Stimulated activated CD4-positive, alpha-beta T cell treated with anti-CD3 and anti-CD28 coated beads, Interleukin-4, amount 100 ng/mL, for 24 hours (primary cell): ENCODE measurements at regions not wholly inside any gene's neighbourhood (a gene's known extent, or its start where the extent isn't known, plus 50 kb on each side); places are given as distances from the start of the nearest gene placed in this dataset.
"Not testable (repeated sequence)": the region's sequence is repeated elsewhere in the genome, so short reads cannot be mapped to it uniquely, and the experiment has no call there.

ENCODE experiments used
- DNase-seq: peaks from one replicate; pipeline ENCODE4 v3.0.0-alpha.2; 2020

DNA sequence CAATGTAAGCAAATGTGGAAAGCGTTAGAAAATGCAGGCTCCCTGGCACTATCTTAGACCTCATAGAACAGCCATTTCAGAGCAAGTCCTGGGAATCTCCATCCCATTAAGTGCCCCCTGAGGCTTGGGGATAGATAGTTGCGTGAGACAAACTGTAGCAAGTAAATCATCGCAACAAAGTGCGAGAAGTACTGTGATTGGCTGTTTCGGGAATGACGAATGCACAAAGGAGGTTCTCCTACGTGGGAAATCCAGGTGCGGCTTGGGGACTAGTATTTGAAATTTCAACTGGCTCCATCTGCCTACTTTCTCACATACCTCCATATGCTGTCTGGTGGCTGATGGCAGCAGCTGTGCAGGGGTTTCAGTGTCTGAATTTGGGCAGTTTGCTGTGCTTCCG, 84.5 kb downstream of the PLEKHG1 start:
- DNase-seq = no peak

DNA sequence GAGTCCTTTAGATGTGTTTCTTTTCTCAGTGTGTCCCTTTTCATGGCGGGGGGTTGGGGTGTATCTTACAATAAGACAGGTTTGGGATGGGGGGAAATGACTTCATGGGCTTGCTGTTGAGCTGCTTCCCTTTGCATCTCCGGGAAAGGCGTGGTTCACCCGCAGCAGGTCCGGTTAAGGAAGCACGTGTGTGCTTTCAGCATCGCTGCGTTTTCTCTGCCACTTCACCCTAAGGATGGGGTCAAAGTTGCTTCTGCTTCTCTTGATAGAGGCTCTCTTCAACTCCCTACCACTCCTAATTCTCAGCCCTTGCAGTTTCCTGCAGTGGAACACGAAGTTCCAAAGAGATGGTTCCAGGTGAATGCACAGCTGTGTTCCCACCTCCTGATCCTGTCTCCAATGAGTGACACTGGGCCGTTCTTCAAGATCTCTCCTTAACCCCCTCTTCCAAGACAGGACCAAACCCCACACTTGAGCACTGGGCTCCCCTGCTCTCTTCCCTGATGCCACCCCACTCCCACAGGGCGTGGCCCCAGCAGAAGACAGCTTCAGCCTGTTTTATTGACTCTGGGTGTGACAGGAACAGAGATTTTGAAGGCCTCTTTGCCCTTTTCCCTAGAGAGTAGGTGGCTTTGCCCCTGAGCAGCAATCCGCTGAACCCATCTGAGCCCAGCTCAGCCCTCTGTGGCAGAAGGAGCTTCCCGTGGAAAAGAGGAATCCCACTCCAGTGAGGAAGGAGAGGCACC, 85.2 kb downstream of the PLEKHG1 start:
- DNase-seq = no peak

DNA sequence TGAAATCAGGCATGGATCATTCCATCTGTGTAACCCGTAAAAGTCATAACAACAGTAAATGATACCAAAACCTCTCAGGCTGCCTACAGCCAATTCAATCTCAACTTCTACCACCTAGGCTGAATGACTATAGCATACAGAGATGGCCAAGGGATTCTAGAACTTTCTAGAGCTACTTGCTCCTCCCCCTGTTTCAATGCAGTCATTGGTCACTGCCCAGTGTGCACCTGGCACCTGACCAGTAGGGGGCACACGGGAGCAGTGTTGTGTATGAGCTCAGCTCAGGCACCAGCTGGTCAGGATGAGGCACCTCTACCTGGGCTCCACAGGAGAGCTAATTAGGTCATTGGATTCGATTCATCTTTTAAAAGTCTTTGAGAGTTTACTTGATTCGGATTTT, 86.2 kb downstream of the PLEKHG1 start:
- DNase-seq = peak; percentile 47

DNA sequence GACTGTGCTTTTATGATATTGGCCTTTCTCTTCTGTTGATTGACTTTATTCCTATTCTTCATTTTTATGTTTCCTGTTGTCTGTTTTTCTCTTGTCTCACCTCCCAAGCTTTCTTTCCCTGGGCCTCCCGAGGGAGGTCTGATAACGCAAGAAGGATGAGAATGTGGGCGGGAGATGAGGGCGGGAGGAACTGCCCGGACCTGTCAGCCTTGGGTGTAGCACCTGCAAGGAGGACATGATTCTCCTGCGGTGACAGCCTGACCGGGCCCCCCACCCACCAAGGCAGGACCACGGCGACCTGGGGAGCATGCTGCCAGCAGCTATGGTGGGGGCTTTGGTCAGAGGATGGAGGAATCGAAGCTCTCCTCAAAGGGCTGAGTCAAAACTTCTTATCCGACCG, 86.9 kb downstream of the PLEKHG1 start:
- no peak for DNase-seq

DNA sequence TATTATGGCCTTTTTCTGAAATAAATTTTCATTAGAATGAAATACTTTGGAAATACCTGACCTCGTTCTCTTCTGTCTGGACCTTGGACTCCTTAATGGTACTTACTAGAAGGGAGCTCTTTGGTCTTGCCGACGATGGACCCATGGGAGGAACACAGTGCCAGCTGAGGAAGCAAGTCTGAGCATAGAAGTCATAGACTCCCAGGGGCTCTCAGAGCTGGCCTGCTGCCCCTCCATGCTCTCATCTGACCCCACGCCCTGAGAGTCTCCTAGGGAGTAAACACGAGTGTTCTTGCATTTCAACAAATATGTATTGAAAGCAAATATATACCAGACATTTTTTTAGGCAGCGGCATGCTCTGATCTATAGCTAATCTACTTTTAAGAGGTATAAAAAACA, 87.8 kb downstream of the PLEKHG1 start:
- DNase-seq = no peak

DNA sequence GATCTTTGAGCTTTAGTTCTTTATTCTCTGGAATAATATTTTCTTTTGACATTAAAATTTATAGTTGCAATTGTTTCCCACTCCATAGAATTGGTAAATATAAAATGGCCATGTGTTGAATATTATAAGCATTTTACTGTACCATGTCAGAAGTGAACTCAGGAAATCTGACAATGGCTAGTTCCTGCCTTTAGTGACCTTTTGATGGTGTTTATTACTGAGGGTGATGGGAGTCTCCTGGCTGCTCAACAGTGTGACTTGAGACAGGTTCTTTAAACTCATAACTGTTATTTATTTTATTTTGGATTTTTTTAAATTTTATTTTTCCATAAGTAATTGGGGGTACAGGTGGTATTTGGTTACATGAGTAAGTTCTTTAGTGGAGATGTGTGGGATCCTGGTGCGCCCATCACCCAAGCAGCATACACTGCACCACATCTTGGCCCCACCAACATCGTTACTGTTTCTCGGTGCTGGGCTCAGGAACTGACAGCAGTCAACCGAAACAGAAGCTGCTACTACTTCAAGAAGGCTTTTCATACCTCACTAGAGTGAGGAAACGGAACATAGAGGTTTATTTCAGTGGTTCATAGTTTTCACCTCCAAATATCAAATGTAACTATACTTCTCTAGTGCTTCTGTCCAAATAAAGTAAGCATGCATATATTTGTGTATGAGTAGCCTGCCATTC, 90.4 kb downstream of the PLEKHG1 start:
- DNase-seq = no peak

DNA sequence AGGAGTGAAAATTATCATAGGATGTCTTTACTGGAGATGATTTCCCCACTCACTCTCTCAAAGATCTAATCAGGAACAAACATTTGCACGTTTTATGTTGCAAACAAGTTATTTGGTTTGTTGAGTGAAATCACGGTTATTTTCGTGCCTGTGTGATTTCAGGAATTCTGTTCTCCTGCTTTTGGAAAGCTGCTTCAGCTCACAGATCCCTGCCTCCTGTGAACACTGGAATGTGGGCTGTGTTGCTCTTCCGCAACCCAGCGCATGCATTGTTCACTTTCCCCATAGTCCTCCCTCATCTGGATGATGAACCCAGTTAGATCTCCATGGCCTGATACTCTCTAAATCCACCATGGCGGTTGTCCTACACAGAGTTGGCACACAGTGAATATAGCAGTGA, 91.0 kb downstream of the PLEKHG1 start:
- DNase-seq = no peak

DNA sequence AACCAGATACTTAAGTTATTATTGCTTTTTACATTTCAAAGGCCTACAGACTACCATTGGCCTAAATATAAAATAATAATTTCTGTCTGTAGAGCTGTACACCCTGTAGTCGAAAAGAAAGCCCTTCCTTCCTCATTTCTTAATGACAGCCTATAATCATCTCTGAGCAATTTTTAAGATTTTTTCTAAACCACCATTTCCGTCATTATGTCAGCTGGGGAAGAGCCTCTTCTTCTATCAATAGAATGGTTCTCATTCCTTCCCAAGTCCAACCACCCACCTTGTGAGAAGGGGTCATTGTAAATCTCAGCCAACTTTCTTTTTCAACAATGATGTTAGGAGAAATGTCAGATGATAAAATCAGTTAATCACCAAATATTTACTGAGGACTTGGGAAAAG, 91.8 kb downstream of the PLEKHG1 start:
- no peak for DNase-seq

DNA sequence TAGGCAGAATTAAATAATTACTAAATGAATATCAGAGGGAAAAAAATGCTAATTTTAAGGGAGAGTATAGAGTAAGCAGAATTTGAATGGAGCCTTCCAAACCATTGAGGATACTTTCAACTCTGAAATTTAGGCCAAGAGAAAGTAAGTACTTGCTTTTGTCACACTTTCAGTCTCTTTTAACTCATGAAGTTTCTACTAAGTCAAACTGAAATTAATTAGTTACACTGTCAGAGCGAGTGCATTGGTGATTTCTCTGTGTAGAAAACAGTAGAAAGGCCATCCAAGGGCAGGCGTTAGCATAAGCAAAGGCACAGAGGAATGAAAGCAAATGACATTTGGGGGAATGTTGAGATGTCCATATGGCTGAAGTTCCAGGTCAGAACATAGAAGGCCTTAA, 92.9 kb downstream of the PLEKHG1 start:
- DNase-seq = no peak

DNA sequence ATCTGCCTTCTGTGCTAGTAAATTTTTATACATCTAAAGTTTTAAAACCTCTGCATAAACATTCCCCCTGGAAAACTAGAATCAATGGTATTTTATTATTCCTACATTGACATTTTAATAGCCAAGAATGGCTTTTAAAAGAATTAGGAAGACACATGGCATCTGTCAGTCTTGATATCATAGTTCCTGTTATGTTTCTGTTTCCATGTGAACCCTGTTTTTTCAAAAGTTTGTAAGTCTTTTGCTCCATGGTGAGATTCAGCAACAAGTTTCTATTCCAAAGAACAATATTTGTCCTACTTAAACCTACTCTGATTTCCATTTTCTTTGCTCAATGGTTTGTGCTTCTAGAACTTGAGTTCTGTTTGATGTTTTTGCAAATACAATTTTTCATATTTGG, 95.2 kb downstream of the PLEKHG1 start:
- DNase-seq = no peak

DNA sequence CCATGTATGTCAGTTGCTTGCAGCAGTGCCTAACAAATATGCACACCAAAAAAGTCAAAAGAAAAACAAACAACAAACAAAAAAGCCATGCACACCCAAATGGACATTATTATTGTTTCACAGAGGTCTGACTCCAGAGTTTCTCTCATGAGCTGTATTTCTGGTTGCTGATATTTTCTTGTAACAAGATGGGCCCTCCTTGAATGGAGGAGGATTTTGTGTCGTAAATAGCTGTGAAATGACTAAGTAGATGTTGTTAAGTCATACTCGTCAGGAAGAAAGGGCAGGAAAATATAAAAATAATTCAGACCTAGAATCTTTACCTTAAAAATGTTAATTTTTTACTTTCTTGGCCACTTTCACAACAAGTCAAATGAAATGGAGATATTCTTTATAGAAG, 96.0 kb downstream of the PLEKHG1 start:
- no peak for DNase-seq

DNA sequence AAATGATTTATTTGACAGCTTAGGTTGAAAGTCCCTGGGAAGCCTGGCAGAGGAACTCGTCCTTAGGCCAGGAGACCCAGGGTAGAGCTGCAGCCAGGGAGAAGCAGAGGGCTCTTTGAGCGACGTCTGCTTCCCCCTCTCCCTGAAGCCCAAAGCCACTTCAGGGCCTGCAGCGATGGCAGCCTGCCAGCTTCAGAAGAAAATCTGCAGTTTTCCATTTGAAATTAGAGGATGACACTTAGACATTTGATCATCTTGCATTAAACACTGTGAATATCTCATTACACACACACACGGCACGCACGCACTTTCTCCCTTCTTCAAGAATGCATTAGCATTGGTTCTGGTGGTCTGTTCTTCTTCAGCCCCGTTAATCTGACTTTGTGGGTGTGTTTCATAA, 96.5 kb downstream of the PLEKHG1 start:
- DNase-seq = no peak

DNA sequence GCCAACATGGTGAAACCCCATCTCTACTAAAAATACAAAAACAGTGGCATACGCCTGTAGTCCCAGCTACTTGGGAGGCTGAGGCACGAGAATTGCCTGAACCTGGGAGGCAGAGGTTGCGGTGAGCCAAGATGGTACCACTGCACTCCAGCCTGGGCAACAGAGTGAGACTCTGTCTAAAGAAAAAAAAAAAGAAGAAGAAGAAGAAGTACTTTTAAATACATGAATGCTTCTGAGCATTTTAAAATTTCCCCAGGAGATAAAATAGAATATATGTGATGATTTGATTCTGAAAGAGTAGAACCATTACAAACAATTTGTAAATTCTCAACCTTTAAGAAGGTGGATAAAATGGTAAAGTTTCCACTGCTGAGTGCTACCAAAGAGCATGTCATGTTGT, 97.2 kb downstream of the PLEKHG1 start:
- DNase-seq = not testable (repeated sequence)

DNA sequence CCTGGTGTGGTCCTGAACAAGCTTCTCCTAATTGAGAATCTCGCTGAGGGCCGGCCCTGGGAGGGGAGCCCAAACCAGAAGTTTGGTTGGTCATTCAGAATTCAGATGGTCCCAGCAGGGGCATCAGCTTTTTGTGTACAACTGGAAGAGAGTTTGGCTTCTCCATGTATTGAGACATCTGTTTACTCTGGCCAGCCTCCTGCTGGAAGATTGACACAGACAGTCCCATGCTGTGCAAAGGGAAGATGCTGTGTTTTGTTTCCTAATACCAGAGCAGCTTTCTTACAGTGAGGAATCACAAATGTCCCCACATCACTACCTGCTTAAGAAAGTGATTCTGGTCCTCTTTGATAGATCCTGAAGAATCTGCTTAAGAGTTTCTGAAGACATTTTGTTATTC, 97.8 kb downstream of the PLEKHG1 start:
- DNase-seq = no peak

DNA sequence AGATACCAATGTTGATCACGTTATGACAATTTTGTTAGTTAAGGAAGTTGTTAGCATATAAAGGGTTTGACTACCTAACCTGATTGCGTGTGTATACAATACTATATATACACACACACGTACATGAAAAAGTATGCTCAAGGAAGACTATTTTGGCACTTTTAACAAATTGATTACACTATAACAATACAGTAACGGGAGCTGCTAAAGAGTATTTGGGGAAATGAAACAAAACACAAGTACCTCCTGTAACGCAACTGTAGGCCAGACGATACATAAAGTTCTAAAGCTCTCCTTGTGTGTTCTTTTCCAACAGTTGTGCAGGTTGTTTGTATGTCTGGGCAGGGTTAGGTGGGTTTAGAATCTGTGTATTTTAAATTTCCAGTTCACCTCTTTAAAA, 98.7 kb downstream of the PLEKHG1 start:
- DNase-seq = no peak

DNA sequence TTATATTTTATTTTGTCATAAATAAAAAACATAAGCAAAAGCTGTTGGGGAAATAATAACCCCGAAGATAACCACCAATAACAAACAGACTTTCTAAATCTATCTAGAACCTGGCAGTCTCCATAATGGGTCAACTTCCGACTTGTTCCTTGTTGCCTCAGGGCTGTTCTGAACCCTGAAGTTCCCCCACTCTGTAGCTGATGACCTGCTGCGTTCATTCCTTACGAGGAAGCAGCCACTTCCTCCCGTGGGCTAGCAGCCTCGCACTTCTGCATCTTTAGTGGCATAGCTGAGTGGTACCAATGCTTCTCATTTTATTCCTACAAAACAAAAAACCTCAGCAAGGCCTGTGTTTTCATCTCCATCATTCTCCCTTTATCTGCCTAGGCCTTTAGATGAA, 103.0 kb downstream of the PLEKHG1 start:
- DNase-seq = no peak

DNA sequence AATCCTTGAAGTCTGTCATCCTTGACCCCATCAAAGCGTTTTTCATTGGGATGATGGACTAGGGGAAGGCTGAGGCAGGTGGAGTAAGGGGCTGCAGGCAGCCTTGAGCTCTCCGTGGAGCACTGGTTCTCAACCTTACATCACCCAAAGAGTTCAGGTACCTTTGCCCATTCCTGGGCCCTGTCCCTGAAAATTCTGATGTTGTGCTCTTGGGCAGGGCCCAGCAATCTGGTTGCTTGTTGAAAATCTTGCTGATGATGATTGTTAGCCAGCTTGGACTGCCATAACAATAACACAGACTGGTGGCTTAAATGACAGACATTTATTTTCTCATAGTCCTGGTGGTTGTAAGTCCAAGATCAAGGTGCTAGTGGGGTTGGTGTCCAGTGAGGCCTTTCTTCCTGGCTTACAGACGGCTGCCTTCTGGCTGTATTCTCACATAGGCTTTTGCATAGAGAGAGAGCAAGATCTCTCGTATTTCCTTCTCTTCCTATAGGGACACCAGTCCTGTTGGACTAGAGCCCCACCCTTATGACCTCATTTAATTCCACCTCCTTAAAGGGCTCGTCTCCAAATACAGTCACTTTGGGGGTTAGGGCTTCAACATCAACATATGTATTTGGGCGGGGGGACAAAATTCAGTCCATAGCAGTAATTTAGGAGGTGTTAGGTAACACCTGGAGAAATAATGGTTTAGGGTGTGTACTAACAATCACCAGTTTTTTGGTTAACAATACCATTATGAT, 104.9 kb downstream of the PLEKHG1 start:
- no peak for DNase-seq

DNA sequence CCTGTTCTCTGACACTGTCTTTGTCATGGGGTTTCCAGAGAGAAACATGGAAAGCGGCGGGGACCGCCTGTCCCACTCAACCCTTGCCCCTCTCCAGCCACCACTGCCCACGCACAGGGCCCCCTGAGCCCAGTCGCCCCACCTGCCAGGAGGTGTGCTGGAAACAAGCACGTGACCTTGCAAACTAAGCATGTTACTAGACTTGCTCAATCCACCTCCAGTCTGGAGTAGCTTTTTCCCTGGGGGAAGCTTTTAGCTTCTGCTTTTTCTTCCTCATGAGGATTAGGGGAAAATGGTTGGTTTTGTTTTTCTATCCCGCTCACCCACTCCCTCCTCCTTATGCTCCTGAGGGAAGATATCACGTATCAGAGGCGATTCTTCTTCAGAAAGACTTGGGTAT, 105.7 kb downstream of the PLEKHG1 start:
- DNase-seq = no peak

DNA sequence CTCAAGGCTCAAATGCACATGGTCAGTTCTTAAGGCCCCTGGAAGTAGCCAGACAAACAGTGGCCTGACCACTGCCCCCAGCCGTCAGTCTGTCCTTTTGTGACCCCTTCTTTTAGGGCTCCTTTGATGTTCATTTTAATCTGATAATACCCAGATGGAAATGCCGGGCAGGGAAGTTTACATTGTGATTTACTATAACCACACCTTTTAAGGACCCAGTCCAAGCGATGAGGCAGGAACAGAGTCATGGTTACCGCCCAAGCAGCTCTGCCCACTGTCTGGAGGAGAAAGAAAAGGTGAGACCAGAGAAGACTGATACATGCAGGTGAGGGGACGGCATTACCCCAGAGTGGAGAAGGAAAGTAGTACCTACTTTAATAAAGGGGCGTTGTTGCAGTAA, 110.6 kb downstream of the PLEKHG1 start:
- DNase-seq = no peak

DNA sequence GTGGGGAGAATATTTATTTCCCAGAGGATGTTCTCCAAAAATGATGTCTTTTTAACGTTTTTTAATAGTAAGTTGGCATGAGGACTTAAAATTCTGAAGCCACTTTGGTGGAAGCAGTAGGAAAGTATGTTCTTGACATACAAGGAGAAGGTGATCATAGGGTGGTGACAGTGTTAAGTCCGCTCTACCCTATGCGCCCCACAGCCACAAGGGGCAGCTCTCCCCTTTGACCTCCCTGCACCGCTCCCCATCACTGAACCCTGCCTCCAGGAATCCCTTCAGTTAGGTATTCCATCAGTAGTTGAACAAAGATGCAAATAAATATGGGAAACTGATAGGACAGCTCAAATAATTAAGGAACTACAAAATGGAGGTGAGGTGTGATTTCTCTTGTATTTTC, 111.4 kb downstream of the PLEKHG1 start:
- DNase-seq = no peak

DNA sequence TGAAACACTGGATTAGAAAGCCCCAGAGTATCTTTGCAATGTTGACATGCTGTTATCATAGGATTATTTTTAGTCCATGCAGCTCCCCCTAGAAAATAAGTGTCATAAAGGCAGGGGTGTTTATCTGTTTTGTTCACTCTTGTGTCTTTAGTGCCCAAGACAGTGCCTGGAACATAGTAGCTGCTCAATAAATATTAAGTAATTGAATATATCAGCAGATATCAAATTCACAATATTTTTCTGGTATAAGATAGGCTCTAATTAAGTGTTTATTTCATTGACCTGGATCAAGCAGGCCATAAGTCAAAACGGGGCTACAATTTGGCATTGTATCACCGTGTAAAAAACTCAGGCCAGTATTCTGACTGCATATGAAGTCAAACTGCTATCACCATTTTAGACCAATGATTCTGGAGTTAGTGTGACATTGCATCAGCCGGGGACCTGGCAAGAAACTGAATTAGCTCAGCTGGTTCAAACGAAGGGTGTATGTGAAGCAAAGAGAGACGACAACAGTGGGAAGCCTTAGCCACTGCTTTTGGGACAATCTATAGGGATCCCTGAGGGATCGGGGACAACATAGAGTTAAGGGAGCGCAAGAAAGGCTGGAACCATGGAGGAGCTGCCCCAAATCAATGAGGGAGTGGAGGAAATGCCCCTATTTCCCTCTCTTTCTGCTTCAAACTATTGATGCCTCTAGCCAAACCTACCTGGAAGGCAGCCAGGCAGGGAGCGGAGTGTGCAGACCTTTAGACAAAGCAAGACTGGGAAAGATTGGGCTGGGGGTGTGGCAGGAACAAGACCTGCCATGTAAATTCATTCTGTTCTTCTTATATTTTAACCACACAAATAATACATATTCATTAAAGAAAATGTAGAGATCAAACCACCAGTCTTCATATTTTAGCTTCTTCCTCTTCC, 112.2 kb downstream of the PLEKHG1 start:
- DNase-seq = no peak

DNA sequence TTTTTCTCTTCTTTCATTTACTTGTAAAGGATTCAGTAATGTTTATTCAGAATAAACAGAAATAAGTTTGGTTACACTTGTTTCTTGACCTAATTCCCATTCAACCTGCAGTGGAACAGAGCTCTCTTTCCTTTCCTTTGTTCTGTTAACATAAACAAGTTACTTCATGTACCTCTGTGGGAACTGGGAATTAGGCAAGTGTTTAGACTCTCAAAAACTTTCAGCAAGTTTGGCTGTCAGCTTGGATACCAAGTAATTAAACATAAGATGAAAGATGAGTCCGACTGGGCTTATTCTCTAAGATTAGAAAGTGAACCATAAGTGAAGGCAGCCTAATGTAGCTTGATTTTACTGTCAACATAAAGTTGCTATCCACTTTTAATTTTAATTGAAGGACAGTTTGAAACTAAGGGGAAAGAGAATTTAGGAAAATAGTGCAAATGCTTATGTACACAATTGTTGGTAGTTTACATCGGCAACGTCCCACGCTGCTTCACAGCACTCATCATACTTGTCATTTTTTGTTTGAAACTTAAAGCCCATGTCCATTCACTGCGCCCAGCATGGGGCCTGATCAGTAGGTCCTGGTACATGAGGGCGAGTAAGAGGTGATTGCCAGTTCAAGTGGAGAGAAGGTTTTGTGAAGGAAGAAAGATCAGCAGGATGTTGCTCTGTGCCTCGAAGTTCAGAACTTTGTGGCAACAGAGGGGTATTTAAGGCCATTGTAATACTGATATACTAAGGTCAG, 113.0 kb downstream of the PLEKHG1 start:
- no peak for DNase-seq
